Activated B cell treated with CpG ODN at 0.5 μM for 24 hours (primary cell): ENCODE measurements at regions not wholly inside any gene's neighbourhood (a gene's known extent, or its start where the extent isn't known, plus 50 kb on each side); places are given as distances from the start of the nearest gene placed in this dataset.

Source experiments
- ATAC-seq: fragments of 200-7000 bp; cut with Tn5 transposase; one replicate; pipeline ENCODE4 v1.10.0; 2021; ENCODE audit warnings: low read depth, mild to moderate bottlenecking, moderate library complexity
- CTCF ChIA-PET: fragments of 350-600 bp; sonication (Branson Sonifier 250); formaldehyde crosslinking; loops from one replicate; lab custom pipeline; 2021; ENCODE audit warnings: antibody characterized with exemption; lab: Charles Lee
- POLR2A ChIA-PET: fragments of 350-600 bp; sonication (Branson Sonifier 250); formaldehyde crosslinking; loops from one replicate; lab custom pipeline; 2021; ENCODE audit warnings: antibody characterized with exemption; lab: Charles Lee
- DNase-seq: peaks from one replicate; pipeline ENCODE4 v3.0.0; 2022
- H3K27ac Mint-ChIP-seq: one replicate; pipeline ENCODE4 v1.8.0; 2020; ENCODE audit warnings: mixed read lengths
- H3K27me3 Mint-ChIP-seq: one replicate; pipeline ENCODE4 v1.8.0; 2021; ENCODE audit warnings: mixed read lengths
- H3K36me3 Mint-ChIP-seq: one replicate; pipeline ENCODE4 v1.8.0; 2021; ENCODE audit warnings: low read depth, mixed read lengths
- H3K4me1 Mint-ChIP-seq: one replicate; pipeline ENCODE4 v1.8.0; 2021; ENCODE audit warnings: mixed read lengths
- H3K4me3 Mint-ChIP-seq: one replicate; pipeline ENCODE4 v1.8.0; 2020; ENCODE audit warnings: mild to moderate bottlenecking, mixed read lengths
- H3K9me3 Mint-ChIP-seq: one replicate; pipeline ENCODE4 v1.8.0; 2020; ENCODE audit warnings: mixed read lengths
- CTCF ChIP-seq: fragments of 200-600 bp; IDR thresholded peaks from one replicate; pipeline ENCODE4 v1.8.0; 2022; ENCODE audit warnings: antibody characterized with exemption, mild to moderate bottlenecking
- intact Hi-C: fragments of 100-400 bp; cut with micrococcal nuclease; formaldehyde crosslinking; loops from one replicate; pipeline ENCODE4 v1.15.1; 2024

- CTCF ChIA-PET = no interaction called here
- no peak for TF ChIP-seq CTCF
- DNase-seq (no peak), ATAC-seq (no peak)
- H3K27me3 Mint-ChIP-seq = no peaks in the 10 kb centered on the region
- no peaks in the 10 kb centered on the region for H3K9me3 Mint-ChIP-seq
- H3K27ac Mint-ChIP-seq = no peak overlapping the region
- H3K36me3 Mint-ChIP-seq = no peaks in the 10 kb centered on the region
- no peaks in the 10 kb centered on the region for H3K4me1 Mint-ChIP-seq
- POLR2A ChIA-PET = no interaction called here
- intact Hi-C loops = no loop called here
- no peak overlapping the region for H3K4me3 Mint-ChIP-seq
Observed at GRCh38 chr7:136290351-136290750, 313.2 kb upstream of the MTPN start.

GRCh38 chr7:136278057-136278456 is 300.9 kb upstream of the MTPN start:
- H3K36me3 Mint-ChIP-seq = no peaks in the 10 kb centered on the region
- H3K4me3 Mint-ChIP-seq = no peak overlapping the region
- TF ChIP-seq CTCF = no peak
- ChIA-PET CTCF (no interaction called here), POLR2A (no interaction called here)
- no peaks in the 10 kb centered on the region for H3K27me3 Mint-ChIP-seq
- intact Hi-C loops = no loop called here
- no peak overlapping the region for H3K27ac Mint-ChIP-seq
- no peak for DNase-seq
- ATAC-seq = no peak
- H3K4me1 Mint-ChIP-seq = no peaks in the 10 kb centered on the region
- H3K9me3 Mint-ChIP-seq = no peaks in the 10 kb centered on the region

- H3K4me1 Mint-ChIP-seq = no peaks in the 10 kb centered on the region
- H3K27me3 Mint-ChIP-seq = no peaks in the 10 kb centered on the region
- DNase-seq (no peak), ATAC-seq (no peak)
- CTCF ChIA-PET = no interaction called here
- H3K9me3 Mint-ChIP-seq = no peaks in the 10 kb centered on the region
- no peak overlapping the region for H3K4me3 Mint-ChIP-seq
- no peak overlapping the region for H3K27ac Mint-ChIP-seq
- intact Hi-C loops = no loop called here
- no peak for TF ChIP-seq CTCF
- H3K36me3 Mint-ChIP-seq = no peaks in the 10 kb centered on the region
- POLR2A ChIA-PET = no interaction called here
Observed at GRCh38 chr7:136275794-136276193, 298.6 kb upstream of the MTPN start.

- no peaks in the 10 kb centered on the region for H3K27me3 Mint-ChIP-seq
- ChIA-PET POLR2A (no interaction called here), CTCF (no interaction called here)
- no peak overlapping the region for H3K4me3 Mint-ChIP-seq
- no peak for TF ChIP-seq CTCF
- H3K9me3 Mint-ChIP-seq = no peaks in the 10 kb centered on the region
- ATAC-seq = no peak
- H3K36me3 Mint-ChIP-seq = no peaks in the 10 kb centered on the region
- intact Hi-C loops = no loop called here
- no peaks in the 10 kb centered on the region for H3K4me1 Mint-ChIP-seq
- no peak for DNase-seq
- no peak overlapping the region for H3K27ac Mint-ChIP-seq
Observed at GRCh38 chr7:136274636-136275345, 297.6 kb upstream of the MTPN start.

GRCh38 chr7:136272934-136273333 is 295.8 kb upstream of the MTPN start:
- ChIA-PET CTCF (no interaction called here), POLR2A (no interaction called here)
- no peaks in the 10 kb centered on the region for H3K27me3 Mint-ChIP-seq
- TF ChIP-seq CTCF = no peak
- H3K36me3 Mint-ChIP-seq = no peaks in the 10 kb centered on the region
- no peak overlapping the region for H3K4me3 Mint-ChIP-seq
- no peak for ATAC-seq
- H3K27ac Mint-ChIP-seq = no peak overlapping the region
- H3K4me1 Mint-ChIP-seq = no peaks in the 10 kb centered on the region
- peaks cover 4% of the 10 kb centered on the region for H3K9me3 Mint-ChIP-seq
- intact Hi-C loops = no loop called here
- no peak for DNase-seq
